Stimulated activated CD4-positive, alpha-beta T cell treated with anti-CD3 and anti-CD28 coated beads, Interleukin-1b, Interleukin-23, amount 100 ng/mL, for 24 hours (primary cell): ENCODE measurements at regions not wholly inside any gene's neighbourhood (a gene's known extent, or its start where the extent isn't known, plus 50 kb on each side); places are given as distances from the start of the nearest gene placed in this dataset.
"Not testable (repeated sequence)": the region's sequence is repeated elsewhere in the genome, so short reads cannot be mapped to it uniquely, and the experiment has no call there.

Experiments
- DNase-seq, 4 experiments: peaks; one replicate each; pipeline ENCODE4 v3.0.0-alpha.2; 2020; ENCODE audit warnings: low read depth in 4 of 4, low spot score in 1 of 4

DNA sequence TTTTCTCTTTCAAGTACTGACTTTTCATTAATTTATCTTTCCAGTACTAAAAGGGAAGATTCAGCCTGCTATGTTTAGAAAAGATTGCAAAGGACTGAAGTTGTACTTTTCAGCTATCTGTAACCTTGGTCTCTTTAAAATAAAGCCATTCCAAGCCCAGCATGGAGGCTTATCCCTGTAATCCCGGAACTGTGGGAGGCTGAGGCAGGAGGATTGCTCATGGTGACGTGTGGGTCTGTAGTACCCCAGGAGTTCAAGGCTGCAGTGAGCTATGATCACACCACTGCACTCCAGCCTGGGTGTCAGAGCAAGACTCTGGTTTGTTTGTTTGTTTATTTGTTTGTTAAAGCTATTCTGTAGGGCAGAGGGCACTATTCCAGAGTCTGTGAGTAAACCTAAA, 50.6 kb upstream of the TMEM170B start:
- DNase-seq = no peak

DNA sequence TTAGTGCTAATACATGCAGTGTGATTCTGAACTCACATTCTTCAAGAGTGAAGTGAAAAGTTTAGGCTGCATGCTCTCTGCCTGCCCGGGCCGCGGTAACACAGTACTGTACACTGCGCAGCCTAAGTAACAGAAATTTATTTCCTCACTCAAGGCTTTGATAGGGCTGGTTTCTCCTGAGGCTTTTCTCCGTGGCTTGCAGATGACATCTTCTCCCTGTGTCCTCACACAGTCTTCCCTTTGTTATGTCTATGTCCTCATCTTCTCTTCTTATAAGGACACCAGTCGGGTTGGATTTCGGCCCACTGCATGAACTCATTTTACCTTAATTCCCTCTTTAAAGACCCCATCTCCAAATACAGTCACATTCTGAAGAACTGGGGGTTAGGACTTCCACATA, 51.1 kb upstream of the TMEM170B start:
- no peak for DNase-seq

DNA sequence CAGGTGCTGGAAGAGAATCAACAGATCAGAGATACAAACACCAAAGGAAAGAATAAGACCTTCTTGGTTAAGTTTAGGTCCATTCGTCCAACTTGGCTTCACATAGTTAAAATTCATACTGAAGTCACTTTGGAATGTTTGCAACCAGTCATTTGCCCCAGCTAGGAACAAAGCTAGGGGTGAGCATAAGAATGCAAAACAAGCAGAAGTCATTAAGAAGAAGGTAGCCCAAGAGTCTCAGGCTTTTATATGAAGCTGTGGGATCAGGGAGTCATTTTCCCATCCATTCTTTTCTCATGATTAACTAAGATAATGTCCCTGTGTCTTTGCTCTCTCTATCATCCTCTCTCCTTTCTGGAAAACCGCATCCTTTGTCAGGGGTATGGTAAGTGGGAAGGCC, 51.5 kb upstream of the TMEM170B start:
- DNase-seq = no peak

DNA sequence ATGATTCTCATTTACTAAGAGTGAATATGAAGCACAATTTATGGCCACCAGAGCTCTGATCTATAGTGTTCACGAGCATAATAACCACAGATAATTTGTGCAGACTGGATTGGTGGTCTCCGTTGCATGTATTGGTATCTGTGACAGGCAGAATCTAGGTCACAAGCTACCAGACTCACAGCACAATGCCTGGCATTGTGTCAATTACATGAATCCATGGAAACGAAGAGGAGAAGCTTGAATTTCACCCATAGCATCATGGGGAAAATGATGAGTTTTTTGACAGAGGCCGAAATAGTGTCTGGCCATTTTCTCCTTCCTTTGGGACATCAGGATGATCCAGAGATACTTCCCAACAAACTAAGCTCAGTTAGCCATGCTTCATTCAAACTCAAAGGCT, 52.3 kb upstream of the TMEM170B start:
- no peak for DNase-seq

DNA sequence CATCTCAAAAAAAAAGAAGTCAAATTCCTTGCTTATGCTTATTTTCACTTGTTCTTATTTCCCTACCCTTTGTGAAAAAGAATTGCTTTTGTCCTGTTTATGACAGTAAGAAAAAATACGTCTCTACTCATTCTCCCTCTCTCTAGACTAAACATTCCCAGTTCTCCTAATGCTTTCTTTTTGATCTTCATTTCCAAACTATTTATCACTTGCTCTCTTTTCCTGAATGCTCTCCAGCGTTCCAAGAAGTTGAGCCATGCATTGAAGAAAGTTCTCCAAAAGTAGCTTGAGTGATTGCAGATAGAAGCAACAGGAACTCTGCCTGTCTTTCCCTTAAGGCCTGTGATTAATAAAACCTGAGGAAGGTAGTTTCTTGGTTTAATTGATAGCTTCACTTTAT, 53.1 kb upstream of the TMEM170B start:
- no peak for DNase-seq

DNA sequence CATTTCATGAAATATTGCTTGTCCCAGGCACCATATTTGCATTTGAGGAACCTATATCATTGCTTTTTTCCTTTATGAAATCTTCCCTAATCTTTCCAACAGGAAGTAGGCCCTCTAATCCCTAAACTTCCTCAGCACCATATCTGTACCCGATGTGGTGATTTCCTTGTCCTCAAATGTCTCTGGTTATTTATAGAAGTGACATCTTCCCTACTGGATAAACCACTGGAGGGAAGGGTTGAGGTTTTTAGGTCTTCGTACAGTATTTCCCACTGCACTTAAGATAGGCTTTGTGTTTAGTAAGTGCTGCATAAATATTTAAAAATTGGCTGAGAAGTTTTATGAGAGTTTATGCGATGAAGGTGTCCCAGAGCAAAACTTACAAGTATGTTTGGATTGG, 54.9 kb upstream of the TMEM170B start:
- DNase-seq = no peak

DNA sequence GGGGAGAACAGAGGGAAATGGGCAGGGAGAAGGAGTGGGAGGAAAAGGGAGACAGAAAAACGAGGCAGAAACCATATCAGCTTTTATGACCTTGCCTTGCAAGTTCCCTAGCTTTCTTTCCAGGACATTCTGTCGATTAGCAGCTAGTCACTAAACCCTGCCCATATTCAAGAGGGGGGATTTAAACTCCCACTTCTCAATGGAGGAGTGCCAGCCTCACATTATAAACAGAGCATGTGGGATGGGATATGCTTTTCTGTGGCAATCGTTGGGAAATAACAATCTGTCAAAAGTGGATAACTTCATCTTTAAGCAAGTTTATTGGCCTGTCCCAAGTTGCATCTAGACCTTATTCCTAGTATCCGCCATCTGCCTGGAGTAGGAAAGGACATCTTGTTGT, 57.0 kb upstream of the TMEM170B start:
- no peak for DNase-seq

DNA sequence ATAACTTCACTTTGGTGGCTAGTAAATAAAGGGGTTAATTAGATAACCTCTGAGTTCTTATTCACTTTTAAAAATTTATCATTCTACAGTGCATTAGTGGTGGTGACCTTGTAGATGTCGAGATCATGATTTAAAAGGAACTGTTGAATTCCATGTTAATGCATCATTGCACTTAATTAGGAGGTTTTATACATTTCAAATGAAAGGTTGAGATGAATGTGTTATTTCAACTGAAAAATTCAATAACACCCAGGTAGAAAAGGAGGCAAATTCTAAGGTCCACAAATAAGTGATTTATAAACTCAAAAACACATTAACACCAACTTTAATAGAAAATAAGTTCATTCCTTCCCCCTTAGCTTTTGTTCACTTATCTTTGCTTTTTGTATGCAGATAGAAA, 58.3 kb upstream of the TMEM170B start:
- DNase-seq = no peak

DNA sequence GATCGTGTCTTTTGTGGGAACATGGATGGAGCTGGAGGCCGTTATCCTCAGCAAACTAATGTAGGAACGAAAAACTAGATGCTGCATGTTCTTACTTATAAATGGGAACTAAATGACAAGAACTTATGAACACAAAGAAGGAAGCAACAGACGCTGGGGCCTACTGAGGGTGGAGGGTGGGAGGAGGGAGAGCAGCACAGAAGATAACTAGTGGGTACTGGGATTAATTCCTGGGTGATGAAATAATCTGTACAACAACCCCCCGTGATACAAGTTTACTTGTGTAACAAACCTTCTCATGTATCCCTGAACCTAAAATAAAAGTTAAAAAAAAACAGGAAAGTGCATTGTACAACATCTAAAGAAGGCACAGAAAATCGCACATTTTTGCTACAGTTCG, 59.0 kb upstream of the TMEM170B start:
- no peak for DNase-seq

DNA sequence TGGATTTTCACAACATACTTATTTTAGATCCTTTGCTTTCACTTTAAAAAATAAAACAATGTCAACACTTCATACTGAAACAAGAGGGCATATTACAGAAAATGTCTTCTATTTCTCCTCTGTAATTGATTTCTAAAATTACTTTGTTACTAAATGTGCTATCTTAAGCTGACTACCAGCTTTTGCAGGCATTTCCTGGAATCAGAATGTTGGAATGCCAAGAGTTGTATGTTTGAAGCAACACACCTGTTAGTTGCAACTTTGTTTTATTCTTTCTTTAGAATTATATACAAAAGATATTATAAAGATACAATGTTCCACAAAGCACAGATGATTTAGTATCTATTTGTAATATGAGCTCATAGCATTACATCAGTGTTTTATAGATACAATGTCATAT, 62.5 kb upstream of the TMEM170B start:
- no peak for DNase-seq

DNA sequence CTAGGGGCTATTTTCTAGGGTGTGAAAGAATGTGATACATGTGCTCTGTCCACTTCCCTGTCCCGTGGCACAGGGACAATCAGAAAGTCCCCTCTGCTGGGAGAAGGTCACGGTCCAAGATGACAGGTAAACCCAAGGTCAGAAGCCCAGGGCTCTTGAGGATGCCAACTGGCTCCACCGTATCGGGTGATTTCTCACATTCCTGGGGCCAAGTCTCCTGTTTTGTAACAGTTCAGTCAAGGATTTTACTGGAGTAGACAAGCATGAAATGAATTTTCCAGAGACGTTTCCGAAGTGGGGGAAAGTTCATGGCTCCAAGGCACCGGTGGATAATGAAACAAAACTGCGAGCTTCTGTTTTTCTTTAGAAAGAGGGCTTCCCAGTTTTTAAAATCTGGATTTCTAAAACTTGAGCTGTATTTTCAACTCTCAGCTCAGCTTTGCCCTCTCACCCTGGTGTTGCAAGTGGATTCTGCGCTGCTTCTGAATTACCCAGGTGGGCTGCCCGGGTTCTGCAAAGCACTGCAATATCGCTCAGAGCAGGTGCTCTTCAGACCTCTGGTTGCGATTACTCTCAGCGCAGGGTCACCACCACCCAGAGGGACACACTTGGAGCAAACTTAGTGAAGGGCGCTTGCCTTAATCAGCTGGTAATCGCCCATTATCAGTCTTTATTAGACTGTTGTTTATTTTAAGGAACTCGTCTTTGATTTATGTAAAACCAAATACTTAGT, 64.4 kb upstream of the TMEM170B start:
- DNase-seq = no peak

DNA sequence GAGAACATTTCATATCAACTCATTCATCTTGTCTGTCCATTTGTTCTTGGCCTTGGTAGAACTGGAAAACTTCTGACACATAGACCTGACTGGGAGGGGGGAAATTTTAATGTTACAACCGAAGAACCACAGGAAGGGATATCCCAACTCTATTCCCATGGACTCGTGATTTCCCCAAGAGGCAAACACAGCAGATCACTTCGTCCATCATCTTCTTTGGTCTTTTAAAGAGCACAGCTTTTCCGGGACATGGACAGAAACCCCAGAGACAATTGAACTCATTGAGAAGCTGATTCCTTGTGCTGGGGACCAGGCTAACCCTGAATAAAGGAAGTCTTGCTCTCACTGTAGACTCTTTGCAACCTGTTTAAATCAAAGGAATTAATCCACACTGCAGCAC, 66.3 kb upstream of the TMEM170B start:
- DNase-seq = no peak

DNA sequence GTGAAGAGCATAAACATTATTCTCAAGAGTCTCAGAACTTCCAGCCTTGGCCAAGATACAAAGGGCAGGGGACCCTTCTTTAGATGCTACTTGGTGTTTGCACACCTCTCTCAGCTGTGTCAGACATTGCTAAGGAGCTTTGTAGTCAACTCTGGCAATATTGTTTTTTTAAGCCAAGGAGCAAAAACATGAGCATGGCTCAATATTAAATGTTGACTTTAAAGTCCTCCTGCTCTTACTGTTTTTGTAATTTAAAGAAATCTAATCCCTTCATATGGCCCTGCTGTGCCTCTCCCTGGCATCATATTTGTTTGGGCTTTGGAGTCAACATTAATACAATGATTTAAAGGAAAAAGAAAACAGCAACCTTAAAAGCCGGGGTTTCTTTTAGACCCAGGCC, 67.9 kb upstream of the TMEM170B start:
- no peak for DNase-seq

DNA sequence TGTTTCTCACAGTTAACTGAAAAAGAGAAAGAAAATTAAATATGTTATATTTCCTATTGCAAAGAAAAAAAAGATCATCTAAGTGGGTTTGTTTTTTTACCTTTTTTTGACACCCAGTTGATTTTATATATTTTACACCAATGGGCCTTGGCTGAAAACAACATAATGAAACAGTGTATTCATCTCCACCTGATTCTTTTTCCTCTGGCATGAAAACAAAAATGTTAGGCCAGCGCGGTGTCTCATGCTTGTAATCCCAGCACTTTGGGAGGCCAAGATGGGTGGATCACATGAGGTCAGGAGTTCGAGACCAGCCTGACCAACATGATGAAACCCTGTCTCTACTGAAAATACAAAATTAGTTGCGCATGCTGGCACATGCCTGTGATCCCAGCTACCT, 69.3 kb upstream of the TMEM170B start:
- not testable (repeated sequence) for DNase-seq

DNA sequence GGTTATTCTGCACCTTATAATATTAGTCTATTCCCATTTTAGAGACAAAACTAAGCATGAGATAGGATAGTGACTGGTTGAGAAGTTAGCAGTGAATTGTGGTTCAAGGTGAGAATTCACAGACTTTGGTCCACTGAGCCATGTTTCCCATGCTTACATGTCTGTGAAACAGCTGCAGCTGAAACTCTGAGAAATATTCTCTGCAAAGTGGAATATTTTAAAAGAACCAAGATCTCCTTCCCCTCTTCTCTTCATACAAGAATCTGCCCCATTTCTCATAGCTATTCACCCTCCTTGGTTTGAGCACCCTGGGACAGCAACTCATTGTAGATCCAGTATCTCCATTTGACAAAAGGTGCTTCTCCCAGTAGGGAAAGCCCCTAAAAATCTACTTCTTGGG, 70.2 kb upstream of the TMEM170B start:
- no peak for DNase-seq

DNA sequence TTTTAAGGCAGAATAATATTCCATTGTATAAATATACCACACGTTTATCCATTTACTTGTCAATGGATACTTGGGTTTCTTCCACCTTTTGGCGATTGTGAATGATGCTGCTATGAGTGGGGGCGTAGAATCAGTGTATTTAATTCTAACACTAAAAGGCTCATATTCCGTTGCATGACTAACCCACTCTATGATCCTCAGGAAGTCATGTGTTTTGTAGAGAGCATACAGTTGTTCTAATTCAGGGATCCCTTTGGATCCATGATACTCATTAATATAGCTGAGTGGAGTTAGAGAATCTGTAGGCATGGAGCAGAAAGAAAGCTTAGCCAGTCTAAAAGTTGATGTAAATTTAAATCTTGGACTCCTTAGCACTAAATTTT, 74.2 kb upstream of the TMEM170B start:
- no peak for DNase-seq

DNA sequence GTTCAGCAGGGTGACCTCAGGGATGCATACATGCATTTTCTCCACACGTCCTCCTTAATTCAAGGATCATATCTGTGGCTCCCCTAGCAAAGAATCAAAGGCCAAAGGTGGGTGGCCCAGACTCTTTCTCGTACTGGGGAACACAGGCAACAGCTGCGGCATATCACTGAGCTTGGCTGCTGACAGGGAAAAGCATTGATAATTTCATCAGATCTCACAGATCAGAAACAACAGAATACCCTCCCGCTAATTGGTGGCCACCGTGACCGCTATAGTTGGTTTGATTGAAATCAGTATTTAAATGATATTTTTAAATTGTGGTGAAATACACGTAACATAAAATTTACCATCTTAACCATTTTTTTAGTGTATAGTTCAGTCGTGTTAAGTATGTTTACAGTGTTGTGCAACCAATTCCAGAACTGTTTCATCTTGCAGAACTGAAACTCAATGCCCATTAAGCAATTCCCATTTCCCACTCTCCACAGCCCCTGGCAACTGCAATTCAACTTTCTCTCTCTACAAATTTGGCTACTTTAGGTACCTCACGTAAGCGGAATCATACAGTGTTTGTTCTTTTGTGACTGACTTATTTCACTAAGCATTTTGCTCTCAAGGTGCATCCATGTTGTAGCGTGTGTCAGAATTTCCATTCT, 74.7 kb upstream of the TMEM170B start:
- no peak for DNase-seq

DNA sequence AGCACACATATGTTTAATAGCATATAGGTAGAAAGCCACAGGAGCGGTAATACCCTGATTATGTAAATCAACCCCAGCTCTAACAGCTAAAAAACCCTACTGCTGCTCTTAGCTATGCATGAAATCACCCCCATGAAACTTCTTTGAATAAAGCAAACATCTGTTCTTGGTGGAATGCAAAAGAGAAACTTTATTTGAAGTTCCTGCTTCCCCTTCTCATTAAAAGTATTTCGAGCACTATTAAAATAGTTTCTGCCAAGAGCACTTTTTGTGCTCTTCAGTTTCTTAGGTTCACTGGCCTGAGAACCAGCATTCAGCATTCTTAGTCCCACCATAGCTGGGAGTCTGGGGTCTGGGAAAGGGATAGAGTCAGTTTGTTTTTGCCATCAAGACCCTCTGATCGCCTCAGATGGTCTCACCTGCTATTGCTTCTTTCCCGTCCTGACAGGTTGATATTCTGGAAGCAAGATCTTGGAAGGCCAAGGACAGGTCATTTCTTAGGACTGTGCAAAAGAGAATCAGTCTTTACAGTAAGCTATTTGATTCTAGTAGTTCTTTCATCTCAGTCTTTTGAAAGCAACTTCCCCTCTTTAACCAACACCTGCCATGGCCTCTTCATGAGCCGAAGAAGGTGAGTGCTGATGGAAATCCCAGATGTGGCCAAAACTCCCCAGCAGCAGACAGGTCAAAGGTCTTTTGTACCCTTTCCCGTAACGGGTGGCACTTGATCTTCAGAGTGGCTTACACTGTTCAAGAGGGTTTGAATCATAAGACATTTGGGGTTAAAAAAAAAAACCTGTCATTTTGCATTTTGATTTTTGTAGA, 76.5 kb upstream of the TMEM170B start:
- DNase-seq = no peak

DNA sequence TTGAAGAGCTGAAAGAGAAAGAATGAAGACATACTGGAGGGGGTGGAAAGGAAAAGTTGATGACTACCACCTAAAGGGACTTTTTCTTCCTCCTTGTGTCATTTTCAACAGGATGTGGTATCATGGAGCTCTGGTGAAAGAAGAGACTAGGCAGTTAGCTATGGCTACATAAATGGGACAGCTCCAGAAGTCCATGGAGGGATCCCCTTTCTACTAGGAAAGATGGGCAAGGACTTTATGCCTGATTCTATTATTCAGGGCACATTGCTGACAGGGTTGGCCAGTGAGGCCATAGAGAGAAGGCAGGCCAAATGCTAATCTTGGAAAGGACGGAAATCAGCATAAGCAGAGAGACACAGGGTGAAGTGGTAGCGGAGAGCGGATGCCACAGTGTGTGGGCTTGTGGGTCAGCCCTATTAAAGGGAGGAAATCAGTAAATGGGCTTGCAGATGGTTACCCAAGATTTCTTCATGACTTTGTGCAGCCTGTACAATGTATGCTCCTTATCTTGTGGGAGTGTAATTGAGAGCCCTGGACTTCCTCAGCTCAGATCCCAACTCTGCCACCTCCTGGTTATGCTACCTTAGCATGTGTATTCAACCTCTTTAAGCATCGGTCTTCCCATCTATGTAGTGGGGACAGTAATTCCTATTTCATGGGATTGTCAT, 77.4 kb upstream of the TMEM170B start:
- no peak for DNase-seq

DNA sequence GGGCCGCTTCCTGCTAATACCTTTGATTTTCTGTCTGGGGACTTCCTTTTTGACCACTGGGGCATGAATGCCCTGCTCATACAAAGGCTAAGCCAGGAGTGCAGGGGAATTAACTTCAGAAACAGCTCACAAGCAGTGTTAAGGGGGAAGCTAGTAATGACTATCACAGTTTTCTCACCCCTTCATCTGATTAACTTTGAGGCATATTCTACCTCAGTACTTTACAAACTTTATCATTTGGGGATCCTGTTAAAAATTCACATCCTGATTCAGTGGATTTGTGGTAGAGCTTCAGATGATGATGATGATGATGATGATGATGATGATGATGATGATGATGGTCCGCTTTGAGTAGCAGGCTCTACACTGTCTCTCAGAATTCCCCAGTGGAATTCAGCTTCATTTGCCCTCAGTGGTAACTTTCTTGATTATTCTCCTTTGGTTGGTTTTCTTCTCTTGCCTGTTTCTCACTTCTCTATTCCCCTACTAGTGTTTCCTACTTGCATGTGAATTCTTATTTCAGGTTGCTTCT, 78.4 kb upstream of the TMEM170B start:
- no peak for DNase-seq

DNA sequence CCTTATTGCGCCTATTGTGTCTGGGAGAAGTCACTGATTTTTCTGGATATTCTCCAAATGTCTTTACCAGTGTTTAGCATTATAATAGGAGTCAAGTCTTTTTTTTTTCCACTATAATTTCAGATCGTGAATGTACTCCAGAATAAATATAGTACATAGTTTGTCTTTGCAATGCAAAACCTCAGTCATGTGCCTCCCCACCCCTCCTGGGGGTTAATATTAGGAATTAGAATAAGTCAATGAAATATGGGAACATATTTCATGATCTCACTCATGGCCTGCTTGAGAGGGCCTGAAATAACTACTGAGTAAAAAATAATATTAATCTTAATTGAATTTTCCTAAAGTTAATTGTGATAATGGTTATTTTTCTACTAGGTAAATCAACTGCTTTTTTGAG, 79.0 kb upstream of the TMEM170B start:
- DNase-seq = no peak

DNA sequence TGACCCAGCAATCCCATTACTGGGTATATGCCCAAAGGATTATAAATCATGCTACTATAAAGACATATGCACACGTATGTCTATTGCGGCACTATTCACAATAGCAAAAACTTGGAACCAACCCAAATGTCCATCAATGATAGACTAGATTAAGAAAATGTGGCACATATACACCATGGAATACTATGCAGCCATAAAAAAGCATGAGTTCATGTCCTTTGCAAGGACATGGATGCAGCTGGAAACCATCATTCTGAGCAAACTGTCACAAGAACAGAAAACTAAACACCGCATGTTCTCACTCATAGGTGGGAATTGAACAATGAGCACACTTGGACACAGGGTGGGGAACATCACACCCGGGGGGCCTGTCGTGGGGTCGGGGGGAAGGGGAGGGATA, 80.1 kb upstream of the TMEM170B start:
- not testable (repeated sequence) for DNase-seq
